ENCODE measurements at regions not wholly inside any gene's neighbourhood (a gene's known extent, or its start where the extent isn't known, plus 50 kb on each side); places are given as distances from the start of the nearest gene placed in this dataset.

DNA sequence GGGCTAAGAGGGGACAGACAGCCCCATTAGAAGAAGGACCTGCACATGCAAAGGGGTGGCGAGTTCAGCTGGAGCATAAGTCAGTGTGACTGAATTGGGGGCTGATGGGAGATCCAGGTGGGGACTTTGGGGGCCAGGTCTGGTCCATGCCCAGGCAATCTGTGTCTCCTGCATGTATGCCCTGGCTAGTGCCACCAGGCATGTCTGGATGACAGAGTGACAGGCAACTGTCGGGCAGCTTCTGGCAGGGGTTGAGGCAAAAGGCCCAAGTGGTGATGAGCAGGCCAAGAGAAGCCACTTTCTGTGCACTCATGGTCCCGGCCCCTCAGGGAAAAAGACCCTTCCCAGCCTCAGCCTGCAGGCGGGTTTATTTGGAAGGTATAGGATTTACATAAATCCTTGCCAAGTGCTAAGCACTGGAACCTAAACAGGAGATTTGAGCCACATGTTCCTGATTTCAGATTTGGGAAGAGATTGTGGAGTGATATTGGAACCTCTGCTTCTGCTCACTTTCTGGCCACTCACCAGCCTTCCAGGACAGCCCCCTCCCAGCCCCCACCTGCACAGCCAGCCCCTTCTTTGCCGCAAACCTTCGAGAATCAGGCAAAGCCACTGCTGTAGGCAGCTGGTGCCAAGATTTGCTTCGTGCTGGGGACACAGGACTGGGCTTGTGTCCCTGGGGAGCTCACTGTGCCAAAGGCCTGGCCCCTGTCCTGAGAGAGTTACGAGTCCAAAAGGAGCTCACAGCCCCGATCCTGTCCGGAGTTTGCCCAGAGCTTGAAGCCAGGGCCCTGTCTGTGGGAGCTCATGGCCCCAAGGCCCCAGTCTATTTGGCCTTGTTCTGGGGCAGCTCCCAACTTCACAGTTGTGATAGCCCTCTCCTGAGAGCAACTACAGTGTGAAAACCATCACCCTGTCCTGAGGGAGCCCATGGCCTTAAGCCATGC lies 232.5 kb upstream of the RTL1 start:
- no peak for DNase-seq (ENCODE audit: low spot score)

DNA sequence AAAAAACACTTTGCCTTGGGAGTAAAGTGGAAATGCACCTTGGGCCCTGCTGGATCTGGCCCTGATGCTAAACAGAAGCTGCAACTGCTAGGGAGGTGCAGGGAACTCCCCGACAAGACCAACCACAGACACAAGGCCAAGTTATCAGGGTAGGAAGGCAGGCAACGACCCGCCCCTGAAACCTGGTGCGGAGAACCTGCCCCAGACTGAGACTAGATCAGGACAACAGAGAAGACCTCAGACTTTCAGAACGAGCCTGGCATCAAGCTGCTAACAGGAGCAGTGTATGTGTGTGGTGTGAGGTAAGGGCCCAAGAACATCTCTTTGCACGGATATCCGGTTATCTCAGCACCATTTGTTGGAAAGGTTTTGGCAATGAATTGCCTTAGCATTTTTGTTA lies 233.7 kb upstream of the RTL1 start:
- DNase-seq (ENCODE audit: low spot score): no peak

DNA sequence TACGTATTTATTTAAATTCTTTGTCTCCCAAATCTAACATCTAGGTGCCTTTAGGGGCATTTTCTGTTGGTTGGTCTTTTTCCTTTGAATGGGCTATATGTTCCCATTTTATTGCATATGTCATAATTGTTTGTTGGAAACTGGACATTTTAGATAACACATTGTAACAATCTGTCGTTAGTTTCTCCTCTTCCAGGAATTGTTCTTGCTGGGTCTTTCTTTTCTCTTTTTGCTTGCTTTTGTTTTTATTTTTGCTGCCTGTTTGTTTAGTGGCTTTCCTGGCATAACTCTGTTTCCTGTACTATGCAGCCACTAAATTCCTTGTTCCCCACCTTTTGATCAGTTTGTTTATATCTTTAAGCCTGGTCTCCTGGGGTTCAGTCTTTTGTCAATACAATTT lies 244.3 kb upstream of the RTL1 start:
- DNase-seq (ENCODE audit: low spot score): no peak

DNA sequence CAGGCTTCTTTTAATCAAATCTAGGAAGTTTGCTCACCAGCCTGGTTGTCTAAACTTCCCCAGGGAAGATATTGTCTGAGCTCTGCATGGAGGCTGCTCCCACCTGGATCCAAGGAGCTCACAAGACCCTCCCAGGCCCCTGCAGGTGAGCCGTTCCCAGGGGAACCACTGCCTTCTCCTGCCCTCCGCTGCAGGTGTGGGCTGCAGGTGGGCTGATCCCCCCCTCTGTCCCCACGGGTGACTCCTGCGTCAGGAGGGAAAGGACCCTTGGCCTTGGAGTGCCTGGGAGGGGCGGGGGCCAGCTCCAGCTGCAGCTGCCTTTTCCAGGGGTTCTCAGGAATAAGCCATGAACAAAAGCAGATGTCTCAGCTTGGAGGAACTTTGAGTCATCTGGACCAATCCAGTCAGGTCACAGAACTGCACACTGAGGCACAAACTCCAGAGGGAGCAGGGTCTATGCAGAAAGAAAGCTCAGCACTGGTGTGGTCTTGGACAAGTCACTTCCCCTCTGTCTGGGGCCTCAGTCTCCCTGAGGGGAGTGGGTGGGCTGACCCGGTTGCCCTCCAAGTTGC lies 246.6 kb upstream of the RTL1 start:
- DNase-seq (ENCODE audit: low spot score): no peak

DNA sequence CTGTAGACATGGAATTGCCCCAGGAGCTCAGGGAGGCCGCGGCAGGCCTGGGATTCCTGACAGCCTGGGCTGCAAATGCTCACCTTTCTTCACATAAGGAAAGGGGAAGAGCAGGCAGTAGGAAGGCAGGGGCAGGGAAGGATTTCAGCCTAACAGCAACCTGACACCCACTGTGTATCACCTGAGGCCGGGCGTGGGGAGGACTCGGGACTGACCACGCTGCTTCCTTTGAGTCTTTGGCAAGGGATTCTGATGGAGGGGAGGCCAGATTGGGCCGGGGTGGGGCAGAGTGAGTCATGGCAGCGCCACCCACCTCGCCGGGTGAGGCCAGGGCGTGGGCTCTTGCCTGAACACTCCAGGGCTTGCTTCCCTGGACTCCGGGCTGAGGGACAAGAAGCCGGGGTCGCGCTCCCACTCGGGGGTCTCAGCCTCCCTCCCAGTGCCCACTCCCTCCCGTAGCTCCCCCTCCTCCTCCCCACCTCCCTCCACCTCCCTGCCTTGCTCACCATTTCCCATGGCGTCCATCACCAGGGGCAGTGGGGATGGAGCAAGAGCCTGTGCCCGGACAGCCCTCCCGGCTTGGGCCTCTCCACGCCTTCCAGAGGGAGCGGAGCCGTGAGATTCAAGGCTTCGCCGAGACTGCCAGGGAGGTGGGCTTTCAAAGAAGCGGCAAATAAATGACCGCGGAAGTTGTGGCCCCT lies 247.9 kb upstream of the RTL1 start:
- DNase-seq (ENCODE audit: low spot score): peak; percentile 20

DNA sequence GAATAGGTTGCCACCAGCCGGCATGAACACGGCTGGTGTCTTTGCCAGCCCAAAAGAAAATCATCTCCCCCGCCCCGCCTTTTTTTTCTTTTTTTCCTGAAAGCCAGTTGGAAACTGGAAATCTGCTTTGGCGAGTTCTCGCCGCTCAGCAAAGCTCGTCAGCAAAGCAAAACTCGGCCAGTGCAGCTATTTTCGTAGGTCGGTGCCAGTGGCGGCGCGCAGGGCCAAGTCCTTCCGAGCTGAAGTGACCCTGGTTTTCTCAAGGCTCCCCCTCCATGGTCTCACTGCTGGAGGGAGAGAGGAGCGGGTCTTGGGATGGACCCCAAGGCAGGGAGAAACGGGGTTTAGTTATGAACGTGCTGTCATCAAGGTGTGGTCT lies 248.4 kb upstream of the RTL1 start:
- no peak for DNase-seq (ENCODE audit: low spot score)

DNA sequence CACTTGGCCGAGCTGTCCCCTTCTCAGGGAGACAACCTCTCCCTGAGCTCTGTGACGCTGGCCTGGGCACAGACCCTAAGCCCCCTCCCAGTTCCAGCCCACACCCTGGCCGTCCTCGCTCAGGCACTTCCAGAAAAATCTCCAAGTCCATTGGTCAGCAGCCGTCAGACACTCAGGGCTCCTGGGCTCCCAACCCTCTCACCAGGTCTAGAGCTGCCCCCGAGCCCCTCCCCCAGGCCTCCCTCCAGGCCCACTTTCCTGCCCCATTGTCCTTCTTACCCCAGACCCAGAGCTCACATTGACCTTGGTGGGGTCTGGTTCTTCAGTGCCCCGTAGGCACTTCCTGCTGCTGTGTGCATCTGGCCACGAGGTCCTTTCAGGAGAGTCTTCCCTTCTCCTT lies 249.3 kb upstream of the RTL1 start:
- DNase-seq (ENCODE audit: low spot score): no peak

DNA sequence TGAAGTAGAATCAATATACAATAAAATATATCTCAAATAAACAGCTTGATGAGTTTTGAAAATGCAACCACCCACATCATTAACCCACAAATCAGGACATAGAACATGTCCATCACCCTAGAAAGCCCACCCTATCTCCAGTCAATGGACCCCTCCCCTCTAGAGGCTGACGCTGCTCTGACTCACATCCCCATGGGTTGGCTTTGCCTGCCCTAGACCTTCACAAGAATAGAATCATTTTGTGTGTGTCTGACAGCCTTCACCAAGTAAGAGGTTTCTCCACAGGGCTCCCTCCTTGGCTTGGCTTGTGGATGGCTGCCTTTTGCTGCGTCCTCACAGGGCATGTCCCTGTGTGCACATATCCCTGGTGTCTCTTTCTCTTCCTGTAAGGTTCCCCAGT lies 250.2 kb upstream of the RTL1 start:
- no peak for DNase-seq (ENCODE audit: low spot score)

DNA sequence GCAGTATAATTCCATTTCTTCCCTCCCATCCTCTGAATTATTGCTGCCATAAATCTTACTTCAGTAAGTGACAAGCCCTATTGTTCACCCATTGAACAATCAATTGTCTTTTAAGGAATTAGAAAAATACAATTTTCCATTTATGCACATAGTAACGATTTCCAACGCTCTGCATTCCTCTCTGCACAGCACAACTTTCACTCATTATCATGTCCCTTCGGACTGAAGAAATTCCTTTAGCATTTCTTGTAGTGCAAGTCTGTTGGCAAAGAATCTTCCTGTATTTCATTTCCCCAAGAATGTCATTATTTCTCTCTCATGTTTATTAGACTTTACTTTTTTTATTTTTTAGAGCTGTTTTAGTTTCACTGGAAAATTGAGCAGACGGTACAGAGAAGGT lies 252.1 kb upstream of the RTL1 start:
- DNase-seq (ENCODE audit: low spot score): no peak

DNA sequence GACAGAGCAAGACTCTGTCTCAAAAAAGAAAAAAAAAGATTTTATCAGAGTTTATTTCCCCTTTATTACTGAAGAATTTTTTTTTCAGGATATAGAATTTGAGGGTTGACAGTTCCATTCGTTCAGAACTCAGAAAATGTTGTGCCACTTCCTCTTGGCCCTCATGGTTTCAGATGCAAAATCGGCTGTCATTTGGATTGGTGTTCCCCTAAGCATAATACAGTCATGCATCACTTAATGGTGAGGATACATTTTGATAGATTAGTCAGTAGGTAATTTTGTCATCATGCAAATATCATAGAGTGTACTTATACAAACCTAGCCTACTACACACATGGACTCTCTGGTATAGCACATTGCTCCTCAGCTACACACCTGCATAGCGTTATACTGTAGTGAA lies 263.9 kb upstream of the RTL1 start:
- DNase-seq (ENCODE audit: low spot score): no peak

DNA sequence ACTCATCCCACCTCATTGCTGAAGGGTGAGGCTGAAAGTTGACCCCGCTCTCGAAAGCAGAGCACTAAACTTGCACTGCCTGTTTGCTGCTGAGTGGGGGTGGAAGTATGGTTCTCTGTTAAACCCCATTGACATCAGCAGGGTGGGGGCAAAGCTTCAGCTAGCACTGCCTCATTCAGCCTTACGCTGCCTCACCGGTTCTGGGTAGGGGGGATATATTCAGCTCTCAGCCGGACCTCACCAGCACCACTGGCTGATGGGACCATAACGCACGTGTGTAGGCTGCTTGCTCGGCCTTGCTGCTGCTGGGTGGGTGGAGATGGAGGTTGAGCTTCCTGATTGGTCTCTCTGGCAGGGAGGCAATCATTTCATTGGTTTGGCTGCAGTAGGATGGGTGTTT lies 265.7 kb upstream of the RTL1 start:
- DNase-seq (ENCODE audit: low spot score): no peak

DNA sequence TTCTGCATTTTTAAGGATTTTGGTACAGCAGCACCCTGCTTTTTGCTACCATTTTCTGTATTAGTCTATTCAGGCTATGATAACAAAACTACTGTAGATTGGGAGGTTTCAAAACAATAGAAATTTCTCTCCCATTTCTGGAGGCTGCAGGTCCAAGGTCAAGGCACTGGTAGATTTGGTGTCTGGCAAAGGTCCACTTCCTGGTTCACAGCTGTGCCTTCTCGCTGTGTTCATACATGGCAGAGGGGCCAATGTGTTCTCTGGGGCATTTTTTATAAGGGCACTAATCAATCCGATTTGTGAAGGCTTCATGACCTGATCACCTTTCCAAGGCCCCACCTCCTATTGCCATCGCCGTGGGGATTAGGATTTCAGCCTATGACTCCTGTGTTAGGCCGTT lies 268.1 kb upstream of the RTL1 start:
- DNase-seq (ENCODE audit: low spot score): no peak

DNA sequence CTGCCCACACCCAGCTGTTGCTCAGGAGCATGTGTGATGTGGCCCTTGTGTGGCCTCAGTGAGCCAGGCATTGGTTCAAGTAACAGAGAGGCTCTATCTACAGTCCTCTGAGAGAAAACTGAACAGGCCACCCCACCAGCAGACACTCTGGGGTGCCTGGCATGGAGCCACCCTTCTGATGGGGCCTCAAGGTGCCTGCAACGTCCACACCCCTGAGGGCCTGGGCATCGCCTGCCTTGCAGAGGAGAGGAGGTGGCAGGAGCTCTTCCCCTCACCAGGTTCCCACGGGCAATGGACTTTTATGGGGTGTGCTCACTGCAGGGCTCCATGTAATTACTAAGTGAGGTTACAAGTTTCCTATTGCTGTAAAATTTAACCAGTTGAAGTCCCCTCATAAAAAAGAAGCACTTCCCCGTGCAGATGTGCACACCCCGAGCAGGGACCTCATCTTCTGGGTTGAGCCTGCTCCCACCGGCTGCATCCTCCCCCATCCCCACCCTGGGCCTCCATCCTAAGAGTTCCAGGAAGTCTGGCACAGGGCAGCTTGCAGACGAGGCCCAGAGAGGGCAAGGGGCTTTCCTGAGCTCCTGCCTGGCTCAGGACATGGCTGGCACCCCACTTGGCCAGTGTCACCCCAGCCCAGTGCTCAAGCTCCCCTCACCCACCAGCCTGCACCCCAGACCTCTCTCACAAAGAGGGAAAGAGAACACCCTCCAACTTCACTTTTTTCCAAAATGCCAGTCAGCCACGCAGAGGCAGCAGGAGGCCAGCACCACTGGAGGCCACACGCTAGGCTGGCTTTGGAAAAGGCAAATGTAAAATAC lies 270.4 kb upstream of the RTL1 start:
- no peak for DNase-seq (ENCODE audit: low spot score)

DNA sequence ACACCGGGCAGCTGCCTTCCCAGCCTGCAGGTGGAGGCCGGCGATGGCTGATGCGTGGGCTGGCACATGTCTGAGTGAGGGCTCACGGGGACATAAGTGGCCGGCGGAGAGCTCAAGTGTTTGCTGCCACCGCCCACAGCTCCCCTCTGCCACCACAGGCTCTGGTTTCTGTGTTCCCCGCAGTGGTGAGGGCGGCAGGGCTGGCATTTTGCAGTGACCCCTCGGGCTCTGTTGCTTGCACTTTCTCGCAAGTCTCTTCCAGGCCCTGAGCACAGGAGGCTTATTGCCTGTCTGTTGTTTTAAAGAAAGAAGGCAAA lies 271.0 kb upstream of the RTL1 start:
- DNase-seq (ENCODE audit: low spot score): no peak

DNA sequence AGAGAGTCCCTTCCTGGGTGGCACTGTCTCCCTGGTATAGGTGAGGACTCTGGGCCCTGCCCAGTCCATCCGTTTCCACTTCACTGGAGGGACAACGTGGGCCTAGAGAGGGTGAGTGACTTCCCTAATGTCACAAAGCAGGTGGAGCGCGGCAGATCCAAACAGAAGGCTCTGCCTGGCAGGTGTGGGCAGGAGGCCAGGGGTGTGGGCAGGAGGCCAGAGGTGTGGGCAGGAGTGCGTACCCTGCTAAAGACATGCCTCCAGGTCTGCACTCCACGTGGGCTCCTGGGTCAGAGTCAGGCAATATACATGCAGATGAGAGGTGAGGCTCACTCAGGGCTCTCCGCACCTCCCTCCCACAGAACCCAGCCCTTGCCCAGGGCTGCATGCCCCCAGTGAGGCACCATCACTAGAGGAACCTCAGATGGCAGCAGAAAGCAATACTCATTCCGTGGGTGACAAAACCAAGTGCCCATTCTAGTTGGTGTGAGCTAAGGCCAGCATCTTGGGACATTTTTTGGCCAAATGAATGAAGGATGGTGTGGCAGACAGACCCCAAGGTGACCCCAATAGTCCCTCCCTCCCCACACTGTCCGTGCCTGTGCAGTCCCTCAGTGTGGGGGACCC lies 271.6 kb upstream of the RTL1 start:
- no peak for DNase-seq (ENCODE audit: low spot score)

DNA sequence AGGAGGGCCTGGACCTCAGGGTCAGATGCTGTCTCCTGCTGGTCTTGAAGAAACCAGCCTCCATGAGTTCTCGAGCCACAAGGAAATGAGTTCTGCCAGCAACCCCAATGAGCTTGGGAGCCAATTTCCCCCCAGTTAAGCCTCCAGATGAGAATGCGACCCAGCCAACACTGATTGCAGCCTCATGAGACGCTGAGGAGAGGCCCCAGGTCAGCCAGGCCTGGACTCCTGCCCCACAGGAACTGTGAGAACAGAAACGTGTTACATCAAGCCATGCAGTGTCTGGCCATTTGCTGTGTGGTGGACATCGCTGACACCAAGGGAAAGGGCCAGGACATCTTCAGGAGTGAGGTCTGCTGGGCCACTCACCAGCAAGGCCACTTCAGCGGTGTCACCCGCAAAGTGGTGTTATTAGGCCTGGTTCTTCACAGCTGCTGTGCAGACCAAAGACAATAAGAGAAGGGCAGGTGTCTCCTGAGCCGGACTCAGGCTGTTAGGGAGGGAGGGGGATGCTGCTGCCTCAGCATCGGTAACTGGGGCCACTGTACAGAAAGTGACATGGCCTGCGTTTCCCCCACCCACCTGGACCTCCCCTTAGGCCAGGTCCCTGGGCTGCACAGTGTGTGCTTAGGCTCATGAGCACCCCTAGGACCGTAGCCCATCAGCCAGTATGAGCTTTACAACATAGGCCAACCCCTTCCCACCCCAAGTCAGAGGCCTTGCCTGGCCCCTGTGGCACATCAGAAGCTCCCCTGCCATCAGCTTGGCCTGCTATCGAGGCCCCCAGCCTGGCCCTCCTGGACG lies 272.4 kb upstream of the RTL1 start:
- no peak for DNase-seq (ENCODE audit: low spot score)

DNA sequence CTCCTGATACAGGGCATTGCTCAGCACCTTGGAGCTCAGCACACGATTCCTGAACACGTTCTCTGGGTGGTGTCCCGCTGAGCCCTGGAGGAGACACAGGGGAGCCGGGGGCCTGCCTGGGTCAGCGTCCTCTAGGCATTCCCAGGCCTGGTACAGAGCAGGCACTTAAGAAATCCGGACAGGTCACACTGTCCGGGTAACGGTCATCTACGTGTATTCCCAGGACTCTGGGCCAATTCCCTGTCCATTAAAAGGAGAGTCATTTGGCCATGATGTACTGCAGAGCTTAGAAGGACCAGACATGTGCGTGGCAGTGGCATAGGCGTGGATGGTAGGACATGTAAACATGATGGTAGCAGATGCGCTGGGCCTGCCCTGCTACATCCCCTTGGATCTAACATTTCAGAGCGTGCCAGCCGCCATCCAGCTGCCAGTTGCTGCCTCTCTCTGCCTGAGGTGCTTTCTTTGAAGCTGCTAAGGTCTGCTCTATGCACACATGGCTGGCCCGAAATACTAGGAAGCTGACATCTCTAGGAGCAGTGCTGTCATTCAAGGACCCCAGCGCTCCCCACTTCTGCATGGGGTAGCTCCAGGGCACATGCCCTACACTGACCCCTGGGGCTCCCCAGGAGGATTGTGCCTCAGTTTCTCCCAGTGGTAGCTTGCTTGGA lies 273.1 kb upstream of the RTL1 start:
- DNase-seq (ENCODE audit: low spot score): no peak

DNA sequence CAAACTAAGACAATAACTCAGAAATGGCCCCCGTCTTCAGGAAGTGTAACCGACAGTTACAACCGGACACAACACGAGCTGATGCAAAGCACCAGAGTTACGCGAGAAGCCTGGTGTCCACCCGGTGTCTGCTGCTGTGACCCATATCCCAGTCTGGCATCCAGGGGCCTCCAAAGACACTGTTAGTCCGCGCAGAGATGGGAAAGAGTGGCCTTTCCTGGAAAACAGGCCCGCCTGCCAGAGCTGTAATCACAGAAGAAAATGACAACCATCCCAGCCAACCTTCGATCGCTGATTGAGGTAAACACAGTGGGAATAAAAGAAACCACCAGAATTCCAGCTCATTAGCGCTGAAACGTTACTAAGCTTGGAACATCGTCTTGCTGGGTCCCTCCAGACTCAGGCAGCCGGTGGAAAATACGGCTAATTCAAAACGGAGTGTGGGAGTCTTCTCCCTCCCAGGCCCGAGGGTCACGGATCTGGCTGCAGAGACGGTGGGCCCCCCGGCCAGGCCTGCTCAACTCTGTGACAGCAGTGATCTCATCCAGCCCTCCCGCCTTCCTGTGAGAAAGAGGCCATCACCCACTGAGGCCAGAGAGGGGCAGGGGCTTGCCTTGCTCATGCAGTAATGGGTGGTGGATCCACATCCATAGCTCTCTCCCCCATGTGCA lies 273.9 kb upstream of the RTL1 start:
- DNase-seq (ENCODE audit: low spot score): no peak

DNA sequence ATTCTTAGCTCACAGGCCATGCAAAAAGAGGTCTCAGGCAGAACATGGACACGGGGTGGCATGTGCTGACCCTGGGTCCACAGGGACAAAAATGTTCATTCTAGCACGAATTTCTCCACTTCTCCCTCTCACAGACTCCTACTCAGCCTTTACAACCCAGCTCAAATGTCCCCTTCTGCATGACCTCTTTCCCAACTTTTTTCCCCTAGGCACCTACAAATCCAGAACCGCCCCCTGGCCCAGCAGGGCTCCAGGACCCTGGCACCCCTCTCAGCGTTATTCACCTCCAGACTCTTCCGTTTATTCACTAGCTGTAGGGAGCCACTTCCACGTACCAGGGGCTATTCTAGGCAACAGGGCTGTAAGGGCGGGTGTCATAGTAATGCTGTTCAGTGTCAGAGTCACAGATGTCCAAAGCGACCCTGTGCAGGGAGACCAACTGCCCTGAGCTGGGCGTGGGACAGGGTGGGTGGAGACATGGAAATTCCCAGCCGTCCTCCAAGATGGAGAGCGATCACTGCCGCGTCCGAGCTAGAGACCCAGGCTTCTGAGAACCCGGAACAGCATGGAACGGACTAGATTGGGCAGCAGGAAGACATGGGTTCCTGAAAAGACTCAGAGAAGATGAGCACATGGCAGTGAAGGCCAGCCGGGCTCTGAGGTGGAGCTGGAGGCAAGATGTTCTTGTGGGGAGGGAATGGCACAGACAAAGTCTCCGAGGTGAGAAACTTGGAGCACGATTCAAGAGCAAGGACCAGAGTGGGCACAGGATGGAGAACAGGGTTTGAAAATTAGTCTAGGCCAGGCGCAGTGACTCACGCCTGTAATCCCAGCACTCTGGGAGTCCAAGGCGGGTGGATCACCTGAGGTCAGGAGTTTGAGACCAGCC lies 274.9 kb upstream of the RTL1 start:
- no peak for DNase-seq (ENCODE audit: low spot score)

Measured in H4 (cell line).